ENCODE measurements at regions not wholly inside any gene's neighbourhood (a gene's known extent, or its start where the extent isn't known, plus 50 kb on each side); places are given as distances from the start of the nearest gene placed in this dataset.

DNA sequence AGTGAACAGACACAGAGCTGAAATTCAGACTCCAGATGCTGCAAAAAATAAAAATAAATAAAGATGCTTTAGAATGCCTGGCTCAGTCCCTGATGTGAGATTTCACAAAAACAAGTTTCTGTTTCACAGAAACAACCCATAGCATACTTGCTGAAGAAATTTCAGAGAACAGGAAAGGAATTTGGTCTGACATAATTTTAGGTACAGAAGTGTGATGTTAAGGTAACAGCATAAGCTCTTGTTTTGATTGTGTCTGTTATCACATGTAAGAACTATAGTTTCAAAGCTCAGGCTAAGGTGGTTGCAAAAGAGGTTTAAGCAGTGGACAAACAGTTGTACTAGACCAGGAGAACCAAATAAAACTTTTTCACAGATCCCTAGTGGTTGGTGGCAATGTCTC lies 152.1 kb downstream of the PTGER3 start:
- no peak for DNase-seq

DNA sequence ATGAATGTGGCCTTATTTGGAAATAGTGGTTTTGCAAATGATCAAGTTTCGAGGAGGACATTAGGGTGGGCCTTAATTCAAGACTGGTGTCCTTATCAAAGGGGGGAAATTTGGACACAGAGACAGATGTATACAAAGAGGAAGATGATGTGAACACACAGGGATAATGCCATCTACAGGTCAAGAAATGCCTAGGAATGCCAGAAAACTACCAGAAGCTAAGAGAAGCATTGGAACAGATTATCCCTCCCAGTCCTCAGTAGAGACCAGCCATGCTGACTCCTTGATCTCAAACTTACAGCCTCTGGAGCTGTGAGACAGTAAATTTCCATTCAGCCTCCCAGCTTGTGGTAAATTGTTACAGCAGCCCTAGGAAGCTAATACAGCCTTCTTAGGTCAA lies 151.4 kb downstream of the PTGER3 start:
- DNase-seq = no peak

DNA sequence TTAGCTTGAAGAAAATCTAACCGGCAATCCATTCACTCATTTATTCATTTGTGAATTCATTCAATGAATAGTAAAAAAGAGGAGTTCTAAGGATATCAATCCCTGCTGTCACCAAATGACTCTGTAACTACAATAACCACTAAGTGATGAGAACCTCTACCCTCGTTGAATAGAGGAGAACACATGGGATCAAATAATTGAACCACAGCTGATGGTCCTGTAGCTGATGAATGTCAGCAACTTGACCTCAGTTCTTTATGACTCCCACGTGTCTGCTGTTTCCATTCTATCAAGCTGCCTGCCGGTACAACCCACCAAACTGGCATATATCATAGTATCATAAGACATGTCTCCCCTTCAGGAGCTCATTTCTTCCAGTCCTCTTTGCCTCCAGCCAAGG lies 150.3 kb downstream of the PTGER3 start:
- DNase-seq = no peak

DNA sequence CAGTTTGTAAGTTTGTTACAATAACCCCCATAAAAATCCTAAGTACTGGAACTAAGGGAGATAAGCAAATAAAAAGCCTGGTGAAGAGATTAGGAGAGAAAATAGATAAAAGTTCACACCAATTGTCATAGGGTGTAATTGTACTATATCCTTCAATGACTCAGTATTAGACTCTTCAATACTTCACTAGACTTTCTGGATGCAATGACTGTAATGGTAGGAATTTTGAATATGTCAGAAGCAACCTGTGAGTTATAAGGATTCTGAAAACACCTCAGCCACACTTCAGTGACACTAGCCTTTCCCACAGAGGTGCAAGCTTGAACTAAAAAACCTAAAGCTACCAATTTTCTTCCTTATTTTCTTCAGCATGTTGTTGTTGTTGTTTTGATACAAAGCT lies 147.9 kb downstream of the PTGER3 start:
- DNase-seq = no peak

DNA sequence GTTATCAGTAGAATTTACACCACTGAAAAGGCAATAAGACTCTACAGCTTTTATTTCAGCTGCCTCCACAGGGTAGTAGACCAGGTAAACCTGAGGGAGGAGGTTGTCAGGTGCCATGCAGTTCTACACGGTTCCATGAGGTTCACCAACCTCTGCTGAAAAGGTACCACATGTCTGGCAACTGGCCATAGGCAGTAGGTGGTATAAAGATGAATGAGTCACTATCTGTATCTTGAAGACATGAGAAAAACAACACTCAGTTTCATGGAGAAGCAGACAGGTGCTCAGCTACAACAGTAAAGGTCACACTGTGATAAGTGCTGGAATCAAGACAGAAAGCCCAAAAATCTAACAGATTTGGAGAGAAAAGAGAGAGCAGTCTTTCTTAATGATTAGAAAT lies 145.4 kb downstream of the PTGER3 start:
- DNase-seq = no peak

DNA sequence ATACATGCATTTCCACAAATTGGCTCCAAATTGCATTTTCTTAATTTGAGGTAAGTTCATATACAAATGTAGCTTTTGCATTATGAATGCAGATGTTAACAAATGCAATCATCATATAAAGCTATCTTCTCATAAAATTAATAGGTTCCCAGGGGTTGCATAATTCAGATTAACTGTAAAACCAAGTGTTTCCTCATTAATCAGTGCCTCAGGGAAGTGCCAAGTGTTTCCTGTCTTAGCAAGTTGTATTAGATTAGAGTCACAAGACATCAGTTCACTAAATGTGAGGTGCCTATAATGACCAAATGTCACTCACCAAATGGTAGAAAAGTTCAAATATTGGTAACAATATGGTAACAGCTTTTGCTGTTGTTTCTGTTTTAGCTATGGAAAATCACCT lies 140.8 kb downstream of the PTGER3 start:
- no peak for DNase-seq

DNA sequence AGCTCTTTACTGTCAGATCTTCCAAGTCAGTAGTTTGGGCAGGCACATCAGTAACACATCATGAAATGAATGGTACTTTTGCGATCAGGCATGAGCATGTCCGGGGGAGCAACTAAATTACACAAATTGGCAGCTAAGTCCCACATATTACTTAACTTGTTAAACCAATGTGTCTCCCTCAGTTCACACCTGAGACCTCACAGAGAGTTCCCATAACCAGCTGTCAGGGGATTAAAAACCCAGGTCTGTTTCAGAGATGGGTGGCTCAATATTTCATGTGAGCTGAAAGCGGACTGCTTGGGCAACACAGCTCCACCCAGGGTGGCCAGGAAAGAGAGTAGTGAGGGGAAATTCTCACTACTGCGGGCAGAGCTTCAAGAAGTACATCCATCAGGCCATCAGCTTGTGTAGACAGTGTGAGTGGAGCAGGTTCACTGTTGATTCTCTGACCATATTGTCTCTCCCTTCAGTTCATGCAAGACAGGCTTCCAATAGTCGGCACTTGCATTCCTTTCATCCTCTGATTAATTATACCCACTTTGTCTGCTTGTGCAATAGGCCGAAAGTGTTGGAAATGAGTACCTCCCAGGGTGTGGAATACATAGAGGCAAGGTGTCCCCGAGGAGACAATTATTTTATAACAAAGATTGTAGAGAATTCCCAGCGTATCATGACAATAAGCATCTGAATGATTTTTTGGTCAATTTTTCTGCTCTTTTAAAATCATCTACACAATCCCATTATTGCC lies 139.9 kb downstream of the PTGER3 start:
- DNase-seq = no peak

DNA sequence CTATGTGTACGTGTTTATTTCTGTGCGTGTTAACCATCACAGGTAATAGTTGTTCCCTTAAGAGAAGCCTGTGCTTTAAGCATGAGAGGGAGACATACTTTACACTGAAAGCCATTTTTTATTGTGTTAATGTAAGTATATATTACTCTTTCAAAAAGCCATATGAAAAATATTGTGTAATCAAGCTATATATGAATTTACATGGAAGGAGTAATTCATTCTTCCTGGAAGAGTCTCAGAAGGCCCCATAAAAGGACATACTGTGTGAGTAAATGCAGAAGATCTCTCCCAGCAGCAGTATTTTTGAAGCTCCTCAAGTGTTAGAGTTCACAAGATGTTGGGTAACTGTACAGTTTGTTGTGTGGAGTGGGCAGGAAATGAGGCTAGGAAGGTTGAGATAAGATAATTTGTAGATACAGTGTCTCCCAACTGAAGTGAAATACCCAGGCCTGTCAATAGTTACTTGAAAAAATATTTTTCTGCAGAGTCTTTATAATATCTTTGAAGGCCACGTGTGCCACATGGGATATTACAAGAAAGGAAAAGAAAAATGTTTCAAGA lies 138.3 kb downstream of the PTGER3 start:
- no peak for DNase-seq

DNA sequence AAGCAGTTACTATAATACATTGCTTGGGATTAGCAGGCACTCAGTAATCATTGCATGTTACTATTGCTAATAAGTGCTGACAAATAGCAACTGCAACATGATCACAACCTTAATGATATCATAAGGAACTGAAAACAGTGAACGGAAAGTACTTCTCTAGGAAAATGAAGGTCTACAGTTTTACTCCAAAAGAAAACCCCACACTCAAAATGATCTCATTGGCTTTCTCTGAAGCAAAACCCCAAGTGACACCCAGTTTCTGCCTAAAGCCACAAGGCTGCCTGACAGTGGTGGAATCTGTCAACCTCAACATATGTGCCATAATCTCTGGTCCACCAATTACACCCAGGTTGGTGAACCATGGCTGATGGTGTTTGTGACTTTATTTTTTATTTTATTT lies 137.6 kb downstream of the PTGER3 start:
- DNase-seq = no peak

DNA sequence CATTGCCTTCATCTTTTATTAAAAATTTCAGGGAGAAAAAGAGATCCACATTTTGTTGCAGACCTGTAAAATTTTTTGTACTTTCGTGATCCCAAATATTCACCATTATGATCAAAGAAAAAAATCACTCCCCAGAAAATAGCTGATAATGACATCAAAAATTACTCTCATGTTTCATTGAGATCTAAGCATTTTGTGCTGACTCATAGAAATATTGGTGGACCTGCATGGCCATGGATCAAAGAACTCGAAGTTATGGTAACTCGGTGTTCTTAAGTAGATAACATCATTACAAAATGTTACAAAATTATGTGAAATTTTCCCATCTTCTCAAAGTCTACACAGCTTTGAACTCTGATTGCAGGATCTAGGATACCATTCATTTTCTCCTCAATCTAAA lies 135.8 kb downstream of the PTGER3 start:
- no peak for DNase-seq

DNA sequence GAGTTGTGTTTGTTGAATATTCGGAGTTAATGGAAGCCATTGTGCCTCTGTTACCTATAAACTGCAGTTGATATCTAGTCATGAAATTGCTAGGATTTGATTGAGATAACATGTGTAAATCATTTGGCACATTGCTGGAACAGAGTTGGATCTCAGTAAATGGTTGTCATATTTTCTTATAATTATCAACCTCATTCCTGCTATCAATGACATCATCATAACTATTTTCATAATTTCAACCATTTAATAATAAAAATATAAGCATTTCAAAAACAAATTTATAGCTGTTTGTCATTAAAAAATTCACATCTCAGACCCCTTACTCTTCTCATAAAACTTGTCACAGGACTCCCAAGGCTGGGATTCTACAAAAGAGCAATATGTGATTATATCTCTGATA lies 133.4 kb downstream of the PTGER3 start:
- DNase-seq = no peak

DNA sequence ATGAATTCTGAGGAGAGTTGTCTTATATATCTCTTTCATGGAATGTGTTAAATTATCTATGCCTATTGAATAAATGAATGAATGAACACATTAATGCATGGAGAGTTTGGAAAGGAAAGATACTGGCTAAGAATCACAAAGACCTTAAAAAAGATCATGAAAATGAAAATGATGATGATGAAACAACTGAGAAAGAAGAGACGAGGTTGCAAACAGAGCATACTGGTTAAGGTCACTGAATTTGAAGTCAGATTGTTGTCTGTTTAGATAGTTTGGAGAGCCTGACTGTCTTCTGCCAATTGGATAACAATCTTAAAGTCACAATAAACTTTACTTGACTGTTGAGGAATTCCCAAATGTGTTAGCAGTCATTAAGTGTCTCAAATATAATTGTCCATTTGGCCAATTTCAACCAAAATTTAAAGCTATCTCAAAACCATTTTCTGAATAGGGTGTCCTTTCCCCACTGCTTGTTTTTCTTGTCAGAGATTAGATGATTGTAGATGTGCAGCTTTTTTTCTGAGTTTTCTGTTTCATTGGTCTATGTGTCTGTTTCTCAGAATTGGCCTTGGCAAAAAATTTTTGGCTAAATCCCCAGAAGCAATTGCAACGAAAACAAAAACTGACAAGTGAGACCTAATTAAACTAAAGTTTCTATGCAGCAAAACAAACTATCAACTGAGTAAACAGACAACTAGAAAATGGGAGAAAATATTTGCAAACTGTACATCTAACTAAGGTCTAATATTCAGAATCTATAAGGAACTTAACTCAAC lies 132.2 kb downstream of the PTGER3 start:
- DNase-seq = no peak

DNA sequence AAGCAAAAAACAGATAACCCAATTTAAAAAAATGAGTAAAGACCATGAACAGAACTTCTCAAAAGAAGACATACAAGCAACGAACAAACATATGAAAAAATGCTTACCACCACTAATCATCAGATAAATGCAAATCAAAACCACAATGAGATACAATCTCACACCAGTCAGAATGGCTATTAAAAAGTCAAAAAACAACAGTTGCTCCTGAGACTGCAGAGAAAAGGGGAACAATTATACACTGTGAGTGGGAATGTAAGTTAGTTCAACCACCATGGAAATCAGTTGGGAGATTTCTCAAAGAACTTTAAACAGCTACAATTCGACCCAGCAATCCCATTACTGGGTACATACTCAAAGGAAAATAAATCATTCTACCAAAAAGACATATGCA lies 131.6 kb downstream of the PTGER3 start:
- no peak for DNase-seq

DNA sequence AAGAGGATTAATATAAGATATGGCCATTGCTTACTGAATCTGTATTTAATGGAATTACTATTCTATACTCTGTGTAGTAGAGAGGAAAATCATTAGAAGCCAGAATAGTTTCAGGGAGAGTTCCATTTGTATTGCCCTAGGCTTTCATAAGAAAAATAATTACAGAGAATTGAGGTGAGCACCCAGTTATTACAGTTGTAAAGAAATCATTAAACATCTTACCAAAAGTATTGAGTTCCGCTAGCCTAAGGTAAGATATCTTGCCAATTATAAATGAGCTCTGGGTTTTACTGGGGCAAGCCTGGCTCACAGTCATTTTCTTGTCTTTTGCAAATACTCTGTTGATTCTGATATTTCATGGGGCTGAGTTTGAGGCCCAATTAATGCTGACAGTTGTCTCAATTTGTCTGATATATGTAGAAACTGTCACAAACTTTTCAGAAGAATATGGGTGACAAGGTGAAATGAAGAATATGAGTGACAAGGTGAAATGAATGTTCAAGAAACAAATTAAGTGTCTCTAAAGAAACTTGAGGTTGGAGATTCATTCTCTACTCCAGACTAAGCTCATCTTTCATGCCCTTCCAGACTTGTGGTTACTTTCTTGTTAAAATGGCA lies 127.8 kb downstream of the PTGER3 start:
- DNase-seq = no peak
